HG03565 (cell line): ENCODE measurements at regions not wholly inside any gene's neighbourhood (a gene's known extent, or its start where the extent isn't known, plus 50 kb on each side); places are given as distances from the start of the nearest gene placed in this dataset.

ENCODE experiments used
- ATAC-seq: cut with Tn5 transposase; IDR thresholded peaks from one replicate; pipeline ENCODE4 v1.9.1; 2021; ENCODE audit warnings: mild to moderate bottlenecking, moderate library complexity; ENCODE audit not compliant: unreplicated experiment

DNA sequence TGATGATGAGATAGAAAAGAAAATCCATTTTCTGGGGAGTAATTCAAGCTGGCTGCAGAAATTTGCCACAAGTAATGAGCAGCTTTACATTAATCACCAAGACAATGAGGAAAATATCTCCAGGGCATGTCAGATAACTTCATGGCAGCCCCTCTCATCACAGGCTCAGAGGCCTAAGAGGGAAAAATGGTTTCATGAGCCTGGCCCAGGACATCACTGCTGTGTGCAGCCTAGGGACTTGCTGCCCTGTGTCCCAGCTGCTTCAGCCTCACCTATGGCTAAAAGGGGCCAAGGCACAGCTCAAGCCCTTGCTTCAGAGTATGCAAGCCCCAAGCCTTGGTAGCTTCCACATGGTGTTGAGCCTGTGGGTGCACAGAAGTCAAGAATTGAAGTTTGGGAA lies 161.7 kb downstream of the OPA1 start:
- ATAC-seq, result no peak

DNA sequence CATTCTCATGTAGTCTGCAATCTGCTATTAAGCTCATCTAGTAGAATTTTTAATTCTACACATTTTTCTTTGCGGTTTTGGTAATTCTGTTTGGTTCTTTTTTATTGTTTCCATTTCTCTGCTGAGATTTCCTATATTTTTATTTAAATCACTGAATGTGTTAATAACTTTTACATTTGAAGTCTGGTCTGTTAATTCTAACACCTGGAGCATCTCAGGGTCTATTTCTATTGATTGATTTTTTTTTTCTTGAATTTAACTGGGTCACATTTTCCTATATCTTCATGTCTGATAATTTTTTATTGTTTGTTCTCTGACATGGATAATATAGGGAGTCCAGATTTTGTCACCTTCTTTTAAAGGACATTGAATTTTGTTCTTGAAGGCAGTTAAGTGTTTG lies 163.5 kb downstream of the OPA1 start:
- no peak for ATAC-seq

DNA sequence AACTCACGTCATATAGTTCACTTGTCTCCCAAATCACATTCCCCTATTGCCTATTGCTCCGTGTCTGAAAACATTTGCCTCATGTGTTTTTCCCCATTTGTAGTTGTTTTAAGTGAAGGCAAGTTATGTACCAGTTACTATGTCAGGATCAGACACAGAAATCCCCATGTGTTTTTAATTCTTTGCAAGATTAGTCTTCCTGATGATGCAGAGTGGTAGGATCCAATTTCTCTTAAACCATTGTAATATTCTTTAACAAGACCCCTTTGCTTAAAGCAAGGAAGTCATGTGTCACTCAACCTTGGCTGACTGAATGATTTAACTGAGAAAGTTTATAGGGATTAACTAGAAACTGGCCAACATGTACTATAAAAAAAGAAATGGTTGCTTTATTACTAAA lies 164.4 kb downstream of the OPA1 start:
- ATAC-seq, result no peak

DNA sequence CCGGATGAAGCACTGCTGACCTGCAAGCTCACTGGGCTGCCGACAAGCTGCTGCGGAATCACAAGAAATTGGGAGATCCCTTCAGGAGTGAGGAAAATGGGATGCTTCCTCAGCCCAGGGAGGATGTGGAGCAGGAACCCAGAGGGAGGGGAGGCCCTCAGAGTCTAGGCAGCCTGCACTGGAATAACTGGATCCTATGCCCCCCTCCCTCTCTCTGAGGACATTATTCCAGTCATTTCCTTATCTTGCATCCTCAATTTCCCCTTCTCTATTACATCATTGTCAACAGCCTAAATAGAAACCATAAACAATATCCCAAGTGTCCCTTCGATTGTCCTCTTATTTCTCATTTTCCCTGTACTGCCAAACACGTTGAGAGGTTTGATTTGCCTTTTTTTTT lies 169.0 kb downstream of the OPA1 start:
- ATAC-seq, result no peak

DNA sequence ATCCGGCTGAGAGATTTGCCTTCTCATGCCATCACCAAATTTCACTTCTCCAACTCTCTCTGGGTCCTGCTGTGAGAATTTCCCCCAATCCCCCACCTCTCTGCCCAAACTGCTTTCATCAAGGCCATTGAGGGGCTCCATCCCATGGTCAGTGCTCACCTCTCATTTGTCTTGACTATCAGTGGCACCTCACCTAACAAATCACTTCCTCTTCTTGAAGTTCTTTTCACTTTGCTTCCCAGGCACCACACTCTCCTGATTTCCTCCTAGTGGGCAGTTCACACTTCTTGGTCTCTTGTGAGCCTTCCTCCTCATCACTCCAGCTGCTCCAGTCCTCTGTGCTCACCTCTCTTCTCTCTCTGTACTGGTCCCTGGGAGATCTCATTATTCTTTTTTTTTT lies 169.6 kb downstream of the OPA1 start:
- no peak for ATAC-seq

DNA sequence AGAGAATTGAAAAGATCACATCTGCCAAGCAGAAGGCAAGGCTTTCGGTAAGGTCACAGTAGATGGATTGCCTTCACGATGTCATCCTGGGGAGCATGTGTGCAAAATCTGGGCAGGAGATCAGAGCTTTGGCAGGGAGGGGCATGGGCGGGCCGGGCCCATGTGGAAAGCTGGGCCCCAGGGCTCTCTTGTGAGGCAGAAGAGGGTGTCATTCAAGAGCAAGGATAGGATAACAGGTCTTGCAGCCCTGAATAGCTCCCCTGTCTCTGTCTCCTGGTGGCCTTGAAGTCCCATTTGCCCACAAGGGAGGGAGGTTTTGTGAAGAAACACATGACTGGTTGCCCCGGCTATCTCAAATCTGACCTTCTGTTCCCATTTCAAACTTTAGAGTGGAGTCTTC lies 172.0 kb downstream of the OPA1 start:
- no peak for ATAC-seq

DNA sequence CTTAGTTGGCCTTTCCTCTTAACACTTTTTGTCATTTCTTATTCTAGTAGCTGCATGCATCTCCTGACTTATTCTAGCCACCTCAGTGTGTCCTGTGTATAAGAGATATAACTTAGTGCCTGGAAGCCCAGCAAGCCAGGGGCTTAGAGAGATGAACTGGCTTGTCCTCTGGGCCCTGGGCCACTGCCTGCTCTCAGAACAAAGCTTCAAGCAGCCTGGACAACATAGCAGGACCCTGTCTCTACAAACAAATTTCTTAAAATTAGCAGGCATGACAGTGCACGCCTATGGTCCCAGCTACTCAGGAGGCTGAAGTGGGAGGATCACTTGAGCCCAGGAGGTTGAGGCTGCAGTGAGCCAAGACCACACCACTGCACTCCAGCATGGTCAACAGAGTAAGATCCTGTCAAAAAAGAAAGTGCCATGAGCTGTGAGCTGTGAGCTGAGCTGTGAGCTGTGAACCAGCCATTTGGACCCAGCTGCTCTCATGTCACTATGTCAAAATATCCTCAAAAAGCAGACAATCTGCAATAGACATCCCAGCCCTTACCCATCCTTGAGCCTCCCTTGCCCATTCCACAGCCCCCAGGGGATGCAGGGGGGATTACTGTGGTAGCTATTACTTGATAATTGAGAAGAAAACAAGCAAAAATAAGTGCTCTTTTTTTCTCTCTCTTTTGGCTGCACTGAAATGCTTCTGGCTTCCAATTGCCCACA lies 174.5 kb downstream of the OPA1 start:
- no peak for ATAC-seq

DNA sequence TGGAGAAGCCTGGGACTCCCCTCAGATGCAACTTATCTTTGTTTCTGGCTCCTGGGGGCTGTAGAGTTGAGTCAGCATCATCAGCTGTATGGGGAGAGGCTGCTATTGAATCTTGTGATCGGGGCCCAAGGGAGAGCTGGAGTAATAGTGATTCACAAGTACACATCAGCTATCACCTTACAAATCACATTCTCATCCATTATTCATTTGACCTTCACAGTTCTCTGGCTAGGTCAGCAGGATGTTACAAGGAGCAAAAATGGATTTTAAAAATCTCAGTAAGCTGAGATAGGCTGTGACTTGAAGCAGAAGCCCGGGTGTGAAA lies 175.0 kb downstream of the OPA1 start:
- ATAC-seq, result no peak

DNA sequence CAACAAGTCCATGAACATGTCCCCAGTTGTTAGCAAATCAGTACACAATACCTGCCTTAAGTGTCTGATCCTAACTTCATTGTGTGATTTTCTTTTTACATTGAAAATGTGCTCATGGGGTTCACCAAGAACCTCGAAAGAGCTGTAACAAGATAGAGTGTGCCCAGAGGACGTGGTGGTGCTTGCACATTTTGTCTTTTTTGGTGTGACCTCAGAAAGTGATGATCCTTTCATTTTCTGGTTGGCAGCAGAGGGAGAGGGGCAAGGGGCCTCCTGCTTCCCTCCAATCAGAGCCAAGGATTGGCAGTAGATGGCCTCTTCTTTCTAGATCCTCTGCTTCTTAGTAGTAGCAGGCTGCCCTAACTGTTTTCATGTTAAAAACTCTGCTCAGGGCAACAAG lies 176.4 kb downstream of the OPA1 start:
- no peak for ATAC-seq

DNA sequence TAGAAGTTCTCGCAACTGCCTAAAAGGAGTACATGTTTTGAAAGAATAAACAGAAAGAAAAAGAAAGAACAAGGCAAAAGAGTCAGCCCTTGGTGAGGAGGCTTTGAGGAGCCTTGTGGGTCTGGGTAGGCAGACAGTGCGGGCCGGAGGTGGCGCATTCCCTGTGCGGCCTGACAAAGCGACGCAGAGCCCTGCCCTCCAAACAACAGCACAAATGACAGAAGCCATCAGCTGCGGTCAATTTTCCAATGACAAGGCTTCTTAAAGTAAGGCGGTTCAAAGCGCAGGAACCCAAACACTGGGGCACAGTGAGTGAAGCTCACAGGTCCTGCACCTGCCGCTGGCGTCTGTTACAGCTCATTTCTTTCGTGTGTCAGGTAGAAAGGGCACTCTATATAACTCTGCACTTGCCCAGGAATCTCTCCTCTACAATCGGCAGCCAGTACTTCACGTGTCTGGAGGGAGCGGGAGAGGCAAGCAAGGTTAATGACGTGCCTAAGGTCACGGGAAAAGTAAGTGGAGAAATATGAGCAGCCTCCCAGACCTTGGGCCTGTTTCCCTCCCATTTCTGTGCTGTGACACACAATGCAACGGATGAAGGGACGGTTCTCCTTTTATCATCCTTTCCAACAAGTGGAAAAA lies 178.1 kb downstream of the OPA1 start:
- no peak for ATAC-seq

DNA sequence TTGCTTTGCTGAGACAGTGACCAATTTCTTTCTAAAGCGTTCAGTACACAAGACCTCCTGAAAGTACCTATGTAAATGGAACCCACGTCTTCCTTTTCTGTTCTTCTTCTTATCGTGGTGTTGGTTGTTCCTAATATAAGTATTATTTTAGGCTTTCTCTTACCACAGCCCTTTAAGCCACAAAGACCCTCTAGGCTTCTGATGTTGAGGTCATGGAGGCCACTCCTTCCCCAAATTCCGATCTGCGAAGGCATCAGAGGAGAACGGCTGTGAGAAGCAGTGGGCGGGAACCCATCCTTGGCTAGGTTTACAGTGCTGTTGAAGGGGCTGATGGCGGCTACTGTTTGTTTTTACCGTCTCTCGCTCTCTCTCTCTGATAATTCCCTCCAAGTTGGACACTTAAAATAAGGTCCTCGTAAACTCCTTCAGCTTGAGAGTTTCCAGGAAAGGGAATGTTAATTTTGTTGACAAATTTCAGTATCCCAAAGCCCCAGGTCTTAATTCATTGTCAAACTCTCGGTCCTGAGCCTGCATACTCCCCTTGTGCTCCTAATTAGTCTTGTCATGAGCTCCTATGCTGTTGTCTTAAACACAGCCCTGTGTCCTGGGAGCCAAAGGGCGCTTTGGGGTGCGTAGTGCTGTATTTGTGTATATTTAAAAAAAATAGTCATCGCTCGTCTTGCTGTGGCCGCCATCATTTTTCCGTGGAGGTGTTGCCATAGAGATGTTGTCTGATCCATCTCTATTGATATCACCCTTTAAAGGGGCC lies 178.8 kb downstream of the OPA1 start:
- no peak for ATAC-seq

DNA sequence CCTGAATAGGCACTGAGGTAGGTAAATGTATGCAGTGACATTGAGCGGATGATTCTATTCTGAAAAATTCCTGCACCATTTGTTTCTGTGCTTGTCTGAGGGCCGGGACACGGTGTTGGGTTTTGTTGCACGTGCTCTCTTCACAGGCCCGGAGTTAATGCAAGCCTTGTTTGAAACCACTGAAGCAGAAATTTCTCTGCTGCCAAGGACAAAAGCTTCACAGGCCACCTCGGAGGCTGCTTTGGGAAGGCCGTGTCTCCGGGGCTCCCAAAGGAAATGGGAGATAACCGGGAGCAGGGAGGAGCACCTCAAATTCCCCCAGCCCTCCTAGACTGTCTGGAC lies 179.4 kb downstream of the OPA1 start:
- no peak for ATAC-seq

DNA sequence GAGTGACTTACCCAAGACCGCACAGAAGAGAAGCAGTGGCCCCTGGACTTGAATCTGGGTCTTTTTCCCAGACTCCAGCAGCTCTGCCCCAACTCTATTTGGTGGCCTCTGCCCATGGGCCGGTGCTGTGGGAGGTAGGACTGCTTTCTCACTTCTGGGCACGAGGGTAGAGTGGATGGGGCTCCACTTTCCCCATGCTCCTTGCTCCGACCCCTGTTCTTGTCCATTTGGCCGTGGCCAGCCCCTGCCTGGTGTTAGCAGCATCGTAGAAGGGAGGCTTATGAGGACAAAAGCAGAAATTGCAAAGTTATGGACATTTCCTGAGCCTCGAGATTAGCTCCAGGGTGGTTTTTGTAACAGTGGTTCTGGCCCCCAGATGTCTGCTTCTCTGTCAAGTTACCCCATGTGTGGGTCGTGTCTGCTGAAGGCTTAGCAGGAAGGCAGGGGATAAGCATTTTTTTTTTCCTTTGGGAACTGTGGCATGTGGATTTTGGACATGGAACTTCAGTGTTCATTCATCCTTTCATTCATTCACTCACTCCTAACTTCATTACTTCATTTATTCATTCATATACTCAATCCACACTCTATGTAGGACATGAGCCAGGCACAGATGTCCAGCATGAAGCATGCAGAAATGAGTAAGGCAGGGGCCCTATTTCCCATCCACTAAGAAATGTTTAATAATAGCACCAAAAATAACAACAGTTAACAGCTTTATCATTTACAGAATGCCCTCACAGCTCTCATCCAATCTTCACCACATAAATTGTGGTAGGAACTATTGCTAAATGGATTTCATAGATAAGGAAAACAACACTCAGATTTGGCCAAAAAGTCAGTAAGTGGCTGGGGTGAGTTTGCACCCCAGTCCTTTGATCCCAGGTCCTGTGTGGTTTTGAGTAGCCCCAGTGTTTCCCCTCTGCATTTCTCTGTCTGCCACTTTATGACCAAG lies 180.5 kb downstream of the OPA1 start:
- ATAC-seq, result no peak

DNA sequence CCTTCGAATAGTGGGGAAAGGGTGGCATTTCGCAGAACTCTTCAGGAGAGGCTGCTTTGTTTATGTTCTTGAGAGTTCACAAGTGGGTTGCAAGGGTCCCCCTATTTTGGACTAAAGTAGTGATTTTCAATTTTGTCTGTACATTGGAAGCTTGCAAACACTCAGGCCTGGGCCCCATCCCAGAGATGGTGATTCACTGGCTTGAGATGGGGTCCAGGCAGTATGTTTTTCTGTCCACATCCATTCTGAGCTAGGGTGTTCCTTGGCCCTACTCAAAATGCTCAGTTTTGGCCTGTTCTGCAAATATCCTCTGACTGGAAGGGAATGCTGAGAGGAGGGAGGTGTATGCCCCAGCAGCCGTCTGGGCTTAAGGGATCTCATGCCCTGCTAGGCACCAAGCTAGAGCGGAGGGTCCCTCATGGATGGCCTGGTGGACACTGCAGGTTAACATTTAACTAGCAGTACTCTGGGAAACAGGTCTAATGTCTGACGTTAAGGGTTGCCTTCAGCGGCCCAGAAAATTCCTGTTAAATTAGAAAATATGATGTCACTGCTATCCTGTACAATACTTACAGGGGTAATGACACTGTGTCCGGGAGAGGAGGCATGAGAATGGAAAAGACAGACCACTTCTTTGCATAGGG lies 181.4 kb downstream of the OPA1 start:
- ATAC-seq, result no peak

DNA sequence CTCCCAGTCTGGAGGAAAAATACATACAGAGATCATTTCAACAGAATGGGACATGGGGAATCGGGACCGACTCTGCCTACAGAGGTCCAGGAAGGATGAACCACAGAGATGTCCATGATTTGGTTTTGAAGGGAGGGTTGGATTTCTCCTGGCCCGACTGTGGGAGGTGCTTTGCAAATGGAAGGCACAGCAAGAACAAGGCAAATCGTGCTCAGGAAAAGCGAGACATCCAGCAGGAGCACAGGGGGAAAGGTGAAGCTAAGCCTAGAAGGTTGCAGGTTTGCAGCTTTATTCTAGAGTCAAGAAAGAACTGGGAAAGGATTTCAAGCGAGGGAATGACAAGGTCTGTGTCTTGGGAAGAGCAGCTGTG lies 181.9 kb downstream of the OPA1 start:
- no peak for ATAC-seq

DNA sequence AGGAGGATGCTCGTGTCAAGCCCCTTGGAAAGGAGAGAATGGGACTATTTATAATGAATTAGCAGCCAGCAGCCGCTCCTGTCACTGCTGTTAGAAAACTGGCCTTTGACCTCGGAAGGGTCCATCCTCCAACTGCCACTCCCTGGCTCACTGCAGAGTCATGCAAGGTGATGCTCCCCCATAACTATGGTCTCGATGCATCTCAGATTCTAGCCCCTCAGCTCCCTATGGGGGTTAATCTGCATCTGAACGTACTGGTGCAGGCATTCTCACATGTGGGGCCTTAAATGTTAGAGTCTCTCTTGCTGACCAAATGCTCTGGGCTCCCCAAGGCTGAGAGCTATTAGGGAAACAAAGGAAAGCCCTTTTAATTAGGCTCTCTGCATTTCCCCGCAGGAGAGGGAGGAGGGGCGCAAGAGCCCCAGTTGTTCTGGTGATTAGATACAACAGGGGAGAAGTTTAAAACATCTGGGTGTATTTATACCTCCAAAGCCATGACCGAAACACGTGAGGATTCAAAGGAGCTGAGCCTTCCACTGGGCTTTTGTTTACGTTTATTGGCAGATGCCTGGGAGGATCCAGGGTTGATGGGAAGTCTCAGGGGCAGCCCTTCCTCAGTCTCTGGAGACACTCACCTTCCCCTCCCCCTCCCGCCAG lies 182.5 kb downstream of the OPA1 start:
- no peak for ATAC-seq

DNA sequence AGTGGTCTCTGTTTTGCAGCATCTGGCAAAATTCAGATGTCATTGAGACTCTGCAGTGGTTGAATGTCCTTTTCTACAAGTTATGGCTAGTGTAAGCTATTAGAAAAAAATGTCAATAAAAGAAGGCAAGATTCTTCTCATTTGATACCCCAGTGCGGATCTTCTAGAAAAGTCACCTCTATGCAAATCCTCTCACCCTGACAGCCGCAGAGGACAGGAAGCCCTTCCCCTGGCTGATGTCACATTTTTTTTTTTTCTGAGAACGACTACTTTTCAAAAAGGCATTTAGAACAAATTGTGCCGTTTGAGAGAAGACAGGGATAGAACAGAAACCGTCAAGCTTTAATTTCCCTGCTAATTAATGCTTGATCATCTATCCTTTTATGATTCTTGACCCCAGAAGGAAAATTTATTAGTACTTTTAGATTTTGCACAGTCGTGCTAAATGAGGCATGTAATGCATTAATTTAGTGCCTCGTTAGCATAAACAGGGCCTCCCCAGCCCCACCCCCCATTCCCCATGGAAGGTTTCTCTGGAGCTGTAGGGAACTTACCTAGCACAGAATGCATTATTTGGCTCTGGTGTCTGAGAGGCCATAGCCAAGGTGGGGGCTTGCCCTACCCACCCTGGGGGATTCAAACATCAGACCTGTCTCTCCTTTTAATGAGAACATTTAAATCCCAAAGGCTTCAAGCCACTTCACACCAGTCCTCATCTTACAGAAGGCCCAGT lies 183.8 kb downstream of the OPA1 start:
- ATAC-seq, result no peak

DNA sequence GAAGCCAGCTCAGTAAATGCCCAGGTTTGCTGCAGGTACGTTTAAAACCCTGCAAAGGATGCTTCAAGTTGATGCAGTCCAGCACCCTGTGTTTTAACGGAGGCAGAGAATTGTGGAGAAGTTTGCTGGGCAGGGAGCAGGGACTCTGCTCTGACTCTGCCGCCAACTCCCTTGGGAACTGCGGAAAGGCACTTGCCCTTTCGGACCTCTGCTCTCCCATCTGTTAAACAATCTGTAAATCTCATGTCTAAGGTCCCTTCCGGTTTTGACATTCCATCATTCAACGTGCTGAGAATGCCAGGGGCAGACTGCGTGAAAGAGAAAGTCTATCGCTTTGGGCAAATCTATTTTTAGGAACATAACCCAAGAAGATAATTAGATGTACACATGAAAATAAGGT lies 184.5 kb downstream of the OPA1 start:
- ATAC-seq, result no peak

DNA sequence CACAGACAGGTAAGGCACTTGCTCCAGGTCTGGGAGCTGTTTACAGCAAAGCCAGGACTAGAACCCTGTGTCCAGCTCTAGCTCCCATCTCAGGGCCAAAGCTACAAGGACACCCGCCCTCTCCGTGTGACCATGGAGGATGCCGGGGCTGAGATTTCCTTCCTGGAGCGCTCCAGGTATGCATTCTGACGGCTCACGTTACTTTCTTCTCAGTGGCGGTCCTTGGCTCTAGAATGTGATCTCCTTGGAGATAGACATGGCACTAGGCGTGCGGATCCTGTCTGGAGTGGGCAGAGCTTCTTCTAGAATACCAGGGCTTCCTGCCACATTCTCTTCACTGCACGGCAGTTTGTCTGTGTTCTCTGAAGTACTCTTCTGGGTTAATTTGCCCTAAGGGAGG lies 185.7 kb downstream of the OPA1 start:
- ATAC-seq, result no peak

DNA sequence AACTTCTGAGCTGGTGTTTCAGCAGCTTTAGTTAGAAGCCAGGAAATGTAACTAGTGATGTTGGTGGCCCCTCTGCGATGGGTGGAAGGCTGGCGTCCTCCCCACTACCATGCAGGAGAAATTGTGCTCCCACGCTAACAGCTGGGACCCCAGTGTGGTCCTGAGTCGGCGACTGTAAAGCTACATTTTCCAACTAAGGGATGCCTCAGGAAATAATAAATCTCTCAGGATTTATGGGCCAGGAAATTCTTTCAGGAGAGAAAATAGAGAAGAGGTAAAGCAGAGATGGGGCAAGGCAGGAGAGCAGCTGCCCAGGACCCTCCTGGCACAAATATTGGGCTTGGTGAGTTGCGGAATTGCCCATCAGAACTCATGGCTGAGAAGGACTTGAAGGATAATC lies 186.9 kb downstream of the OPA1 start:
- no peak for ATAC-seq
